B cell (primary cell): ENCODE measurements at regions not wholly inside any gene's neighbourhood (a gene's known extent, or its start where the extent isn't known, plus 50 kb on each side); places are given as distances from the start of the nearest gene placed in this dataset.

Source experiments
- CTCF ChIP-seq: fragments of 200-600 bp; IDR thresholded peaks from one replicate; pipeline ENCODE4 v1.8.0; 2022; ENCODE audit warnings: antibody characterized with exemption, mild to moderate bottlenecking
- EZH2 ChIP-seq: IDR thresholded peaks from 2 replicates; pipeline ENCODE4 v1.6.1; 2012; ENCODE audit warnings: borderline replicate concordance, low read depth, mild to moderate bottlenecking, moderate library complexity, low read length; ENCODE audit not compliant: insufficient read depth, poor library complexity, severe bottlenecking

DNA sequence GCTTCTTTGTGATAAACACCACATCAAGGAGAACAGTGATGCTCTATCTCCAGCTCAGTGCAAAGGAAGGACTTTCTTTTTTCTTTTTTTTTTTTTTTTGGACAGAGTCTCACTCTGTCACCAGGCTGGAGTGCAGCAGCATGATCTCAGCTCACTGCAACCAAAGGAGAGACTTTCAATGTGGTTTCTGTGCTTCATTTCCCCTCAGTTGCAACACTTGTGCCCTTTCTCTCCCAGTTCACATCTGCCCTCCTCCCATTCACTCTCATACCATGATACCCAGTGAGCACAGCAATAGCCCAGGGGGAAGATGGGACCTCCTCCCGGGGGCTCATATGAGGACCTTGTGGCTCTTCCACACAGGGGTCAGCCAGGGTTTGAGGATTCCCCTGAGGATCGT lies 110.0 kb downstream of the MTRR start:
- TF ChIP-seq CTCF (no peak), EZH2 (no peak)
